Tibial nerve (tissue), 4 donors: ENCODE measurements at regions not wholly inside any gene's neighbourhood (a gene's known extent, or its start where the extent isn't known, plus 50 kb on each side); places are given as distances from the start of the nearest gene placed in this dataset.

Source experiments
- DNase-seq, 2 donors: peaks; one replicate each; pipeline ENCODE4 v3.0.0-alpha.2; 2019; ENCODE audit warnings: low spot score in 2 of 2
- H3K27ac ChIP-seq, 4 donors: fragments of 200-600 bp; sonication (generic) in 3 of 4; one replicate each; pipeline ENCODE4 v1.5.1; 2017 to 2019; ENCODE audit warnings: mild to moderate bottlenecking in 1 of 4
- H3K27me3 ChIP-seq, 2 donors: fragments of 200-600 bp; sonication (generic) in 1 of 2; one replicate each; pipeline versions ENCODE4 v1.5.1 to v1.6.0; 2017 to 2019
- H3K36me3 ChIP-seq, 3 donors: fragments of 200-600 bp; sonication (generic); one replicate each; pipeline ENCODE4 v1.5.1; 2018 to 2019
- H3K4me1 ChIP-seq, 4 donors: fragments of 200-600 bp; sonication (generic) in 3 of 4; one replicate each; pipeline ENCODE4 v1.5.1; 2017 to 2019
- H3K4me3 ChIP-seq, 4 donors: fragments of 200-600 bp; sonication (generic) in 3 of 4; one replicate each; pipeline ENCODE4 v1.5.1; 2017 to 2019; ENCODE audit warnings: mild to moderate bottlenecking in 1 of 4, moderate library complexity in 1 of 4
- H3K9me3 ChIP-seq, 4 donors: fragments of 200-600 bp; sonication (generic) in 3 of 4; one replicate each; pipeline ENCODE4 v1.5.1; 2017 to 2019
- CTCF ChIP-seq, 5 experiments: fragments of 200-600 bp in 3 of 5; fragments of 450-650 bp in 2 of 5; sonication (generic) in 3 of 5; IDR thresholded peaks; one replicate each; pipeline ENCODE4 v1.5.1; 2016 to 2019; ENCODE audit warnings: antibody characterized with exemption in 5 of 5, mild to moderate bottlenecking in 3 of 5, moderate library complexity in 2 of 5
- EP300 ChIP-seq, 2 donors: sonication (generic); formaldehyde crosslinking; IDR thresholded peaks; one replicate each; pipeline ENCODE4 v1.6.1; 2017; ENCODE audit warnings: antibody characterized with exemption in 2 of 2, mild to moderate bottlenecking in 1 of 2
- POLR2A ChIP-seq, 2 donors: fragments of 450-650 bp; IDR thresholded peaks; one replicate each; pipeline ENCODE4 v1.6.1; 2017; ENCODE audit warnings: antibody characterized with exemption in 2 of 2, mild to moderate bottlenecking in 2 of 2, moderate library complexity in 2 of 2
- WGBS, 2 donors: methylation state at CpG; one replicate each; pipeline ENCODE4 v1.1.5; 2018; 5-methylcytosine and 5-hydroxymethylcytosine counted together

DNA sequence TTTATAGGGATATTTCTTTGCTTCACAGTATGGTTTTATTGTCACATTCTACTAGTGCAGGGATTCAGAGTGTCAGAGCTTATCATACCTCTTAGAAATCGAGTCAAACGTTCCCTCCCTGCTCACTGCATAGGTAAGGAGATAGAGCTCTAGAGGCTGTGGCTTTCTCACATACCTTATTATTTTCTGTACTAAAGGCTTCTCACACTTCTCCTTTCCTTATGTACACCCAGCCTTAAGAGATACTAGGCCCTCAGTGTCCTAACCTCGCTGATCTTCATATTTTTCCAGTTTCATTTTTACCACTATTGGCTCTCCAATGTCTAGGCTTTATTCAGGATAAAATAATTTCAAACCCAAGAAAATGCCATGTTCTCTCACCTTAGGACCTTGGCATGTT is 297.3 kb upstream of the RIOK2 start:
- no peaks in the 10 kb centered on the region for H3K9me3 ChIP-seq
- H3K36me3 ChIP-seq: no peaks in the 10 kb centered on the region
- H3K27ac ChIP-seq: no peak overlapping the region
- no peaks in the 10 kb centered on the region for H3K27me3 ChIP-seq
- TF ChIP-seq EP300 (IDR thresholded peaks at IDR 0.05): no peak
- no peak for TF ChIP-seq CTCF (IDR thresholded peaks at IDR 0.05)
- no peak for TF ChIP-seq POLR2A (IDR thresholded peaks at IDR 0.05)
- no peak overlapping the region for H3K4me3 ChIP-seq
- WGBS, 2 donors: 80 to 86% methylated on average over 3 of the region's 3 CpGs
- no peaks in the 10 kb centered on the region for H3K4me1 ChIP-seq
- DNase-seq: no peak

- H3K27ac ChIP-seq: no peak overlapping the region
- H3K36me3 ChIP-seq: no peaks in the 10 kb centered on the region
- no peak for TF ChIP-seq EP300 (IDR thresholded peaks at IDR 0.05)
- no peaks in the 10 kb centered on the region for H3K27me3 ChIP-seq
- H3K4me3 ChIP-seq: no peak overlapping the region
- H3K4me1 ChIP-seq: no peaks in the 10 kb centered on the region
- DNase-seq: no peak
- H3K9me3 ChIP-seq: no peaks in the 10 kb centered on the region
- 85 to 98% methylated on average over 5 to 7 of the region's 7 CpGs for WGBS, 2 donors
Measured at GRCh38 chr5:97488126-97488668, 305.1 kb upstream of the RIOK2 start.

DNA sequence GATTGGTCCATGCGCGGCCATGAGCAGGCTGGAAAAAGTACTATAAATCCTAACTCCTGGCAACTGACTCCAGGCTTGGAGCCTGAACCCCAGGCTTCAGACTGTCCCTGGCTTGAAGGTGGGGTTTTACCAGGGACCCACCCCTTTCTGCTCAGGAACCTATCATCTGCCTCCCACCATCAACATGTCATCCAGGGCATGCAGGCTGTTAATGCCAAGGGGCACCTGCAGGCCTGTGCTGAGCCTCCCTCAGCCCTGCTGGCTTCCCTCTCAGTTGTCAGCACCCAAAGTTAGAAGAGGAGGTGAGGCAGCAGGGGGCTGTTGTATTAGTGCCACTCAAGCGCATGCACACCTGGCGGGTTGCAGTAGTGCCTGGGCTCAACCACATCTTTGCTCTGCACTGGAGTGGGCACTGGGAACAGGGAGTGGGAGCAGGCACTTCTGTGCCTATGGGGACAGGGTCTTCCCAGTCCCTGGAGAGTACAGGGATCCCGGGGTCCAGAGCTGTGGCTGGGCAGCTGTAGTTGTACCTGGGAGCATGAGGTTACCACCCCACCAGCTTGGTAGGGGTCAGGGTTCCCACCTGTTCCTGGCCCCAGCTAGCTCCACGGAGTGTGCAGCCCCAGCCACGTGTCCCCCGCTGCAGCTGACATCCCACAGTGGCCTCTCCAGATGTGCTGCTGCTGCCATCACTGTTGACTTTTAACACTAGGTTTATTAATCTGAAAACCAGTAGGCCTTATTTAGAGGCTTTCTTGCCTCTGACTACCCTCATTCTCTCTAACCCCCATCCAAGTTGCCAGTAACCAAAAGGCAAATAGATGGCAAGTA is 306.2 kb upstream of the RIOK2 start:
- 79 to 83% methylated on average over 8 of the region's 8 CpGs for WGBS, 2 donors
- no peak overlapping the region for H3K27ac ChIP-seq
- no peaks in the 10 kb centered on the region for H3K27me3 ChIP-seq
- no peaks in the 10 kb centered on the region for H3K9me3 ChIP-seq
- no peak for DNase-seq
- no peaks in the 10 kb centered on the region for H3K36me3 ChIP-seq
- no peak for TF ChIP-seq EP300 (IDR thresholded peaks at IDR 0.05)
- TF ChIP-seq CTCF (IDR thresholded peaks at IDR 0.05): no peak
- TF ChIP-seq POLR2A (IDR thresholded peaks at IDR 0.05): no peak
- no peak overlapping the region for H3K4me3 ChIP-seq
- H3K4me1 ChIP-seq: no peaks in the 10 kb centered on the region

- Histone ChIP-seq H3K4me3 (no peak overlapping the region), H3K9me3 (no peaks in the 10 kb centered on the region), H3K27me3 (no peaks in the 10 kb centered on the region), H3K36me3 (no peaks in the 10 kb centered on the region), H3K27ac (no peak overlapping the region), H3K4me1 (no peaks in the 10 kb centered on the region)
- WGBS, 2 donors: 70 to 75% methylated on average over 3 of the region's 3 CpGs
- TF ChIP-seq CTCF (IDR thresholded peaks at IDR 0.05) (no peak), POLR2A (IDR thresholded peaks at IDR 0.05) (no peak), EP300 (IDR thresholded peaks at IDR 0.05) (no peak)
- DNase-seq: no peak
Measured at GRCh38 chr5:97494465-97494864, 311.4 kb upstream of the RIOK2 start.

GRCh38 chr5:97495301-97495700 is 312.3 kb upstream of the RIOK2 start:
- no peaks in the 10 kb centered on the region for H3K27me3 ChIP-seq
- H3K4me1 ChIP-seq: no peaks in the 10 kb centered on the region
- no peak overlapping the region for H3K27ac ChIP-seq
- DNase-seq: no peak
- TF ChIP-seq EP300 (IDR thresholded peaks at IDR 0.05) (no peak), POLR2A (IDR thresholded peaks at IDR 0.05) (no peak), CTCF (IDR thresholded peaks at IDR 0.05) (no peak)
- no peaks in the 10 kb centered on the region for H3K9me3 ChIP-seq
- no peaks in the 10 kb centered on the region for H3K36me3 ChIP-seq
- H3K4me3 ChIP-seq: no peak overlapping the region
